Suprapubic skin (tissue), 4 donors: ENCODE measurements at regions not wholly inside any gene's neighbourhood (a gene's known extent, or its start where the extent isn't known, plus 50 kb on each side); places are given as distances from the start of the nearest gene placed in this dataset.

Experiments
- DNase-seq, 2 donors: peaks; one replicate each; pipeline ENCODE4 v3.0.0-alpha.2; 2019; ENCODE audit warnings: low spot score in 2 of 2
- H3K27ac ChIP-seq: fragments of 200-600 bp; sonication (generic); one replicate; pipeline ENCODE4 v1.5.1; 2019
- H3K27me3 ChIP-seq: fragments of 200-600 bp; sonication (generic); one replicate; pipeline ENCODE4 v1.5.1; 2019
- H3K36me3 ChIP-seq: fragments of 200-600 bp; sonication (generic); one replicate; pipeline ENCODE4 v1.5.1; 2019
- H3K4me1 ChIP-seq: fragments of 200-600 bp; sonication (generic); one replicate; pipeline ENCODE4 v1.5.1; 2019
- H3K4me3 ChIP-seq: fragments of 200-600 bp; sonication (generic); one replicate; pipeline ENCODE4 v1.5.1; 2019; ENCODE audit warnings: mild to moderate bottlenecking
- H3K9me3 ChIP-seq: fragments of 200-600 bp; sonication (generic); one replicate; pipeline ENCODE4 v1.5.1; 2019
- CTCF ChIP-seq, 2 donors: fragments of 200-600 bp in 1 of 2; fragments of 450-650 bp in 1 of 2; sonication (generic) in 1 of 2; IDR thresholded peaks; one replicate each; pipeline ENCODE4 v1.5.1; 2016 to 2019; ENCODE audit warnings: antibody characterized with exemption in 2 of 2, mild to moderate bottlenecking in 1 of 2, moderate library complexity in 1 of 2
- EP300 ChIP-seq: sonication (generic); formaldehyde crosslinking; IDR thresholded peaks from one replicate; pipeline ENCODE4 v1.6.1; 2017; ENCODE audit warnings: antibody characterized with exemption
- POLR2A ChIP-seq, 2 donors: fragments of 450-650 bp; IDR thresholded peaks; one replicate each; pipeline ENCODE4 v1.6.1; 2017; ENCODE audit warnings: antibody characterized with exemption in 2 of 2, mild to moderate bottlenecking in 2 of 2, moderate library complexity in 2 of 2
- POLR2AphosphoS5 ChIP-seq, 3 donors: sonication (generic); formaldehyde crosslinking; IDR thresholded peaks; one replicate each; pipeline ENCODE4 v1.6.1; 2017; ENCODE audit warnings: antibody characterized with exemption in 3 of 3
- WGBS: methylation state at CpG from one replicate; pipeline ENCODE4 v1.1.5; 2018; 5-methylcytosine and 5-hydroxymethylcytosine counted together

- no peaks in the 10 kb centered on the region for H3K4me1 ChIP-seq
- H3K36me3 ChIP-seq = no peaks in the 10 kb centered on the region
- H3K27ac ChIP-seq = no peak overlapping the region
- no peak for TF ChIP-seq EP300
- TF ChIP-seq CTCF (IDR thresholded peaks at IDR 0.05) = no peak
- no peak for TF ChIP-seq POLR2AphosphoS5 (IDR thresholded peaks at IDR 0.05)
- TF ChIP-seq POLR2A (IDR thresholded peaks at IDR 0.05) = no peak
- no peaks in the 10 kb centered on the region for H3K9me3 ChIP-seq
- no peak overlapping the region for H3K4me3 ChIP-seq
- WGBS = 78% methylated on average over 22 of the region's 28 CpGs
- H3K27me3 ChIP-seq = peaks cover 40% of the 10 kb centered on the region
- DNase-seq = no peak
Observed at GRCh38 chr1:5479876-5480646, 512.2 kb downstream of the NPHP4 start.

GRCh38 chr1:5478961-5479360 is 513.3 kb downstream of the NPHP4 start:
- WGBS = 73% methylated on average over 9 of the region's 9 CpGs
- DNase-seq = no peak
- TF ChIP-seq POLR2AphosphoS5 (IDR thresholded peaks at IDR 0.05) (no peak), CTCF (IDR thresholded peaks at IDR 0.05) (no peak), POLR2A (IDR thresholded peaks at IDR 0.05) (no peak), EP300 (no peak)
- no peak overlapping the region for H3K4me3 ChIP-seq
- no peaks in the 10 kb centered on the region for H3K9me3 ChIP-seq
- H3K27me3 ChIP-seq = peaks cover 30% of the 10 kb centered on the region
- no peaks in the 10 kb centered on the region for H3K4me1 ChIP-seq
- H3K27ac ChIP-seq = no peak overlapping the region
- H3K36me3 ChIP-seq = no peaks in the 10 kb centered on the region

GRCh38 chr1:5478156-5478695 is 514.0 kb downstream of the NPHP4 start:
- no peaks in the 10 kb centered on the region for H3K36me3 ChIP-seq
- no peak overlapping the region for H3K4me3 ChIP-seq
- no peak overlapping the region for H3K27ac ChIP-seq
- no peaks in the 10 kb centered on the region for H3K9me3 ChIP-seq
- no peak for DNase-seq
- H3K4me1 ChIP-seq = no peaks in the 10 kb centered on the region
- peaks cover 26% of the 10 kb centered on the region for H3K27me3 ChIP-seq
- 74% methylated on average over 6 of the region's 6 CpGs for WGBS
- no peak for TF ChIP-seq CTCF (IDR thresholded peaks at IDR 0.05)
- no peak for TF ChIP-seq EP300
- TF ChIP-seq POLR2AphosphoS5 (IDR thresholded peaks at IDR 0.05) = no peak
- TF ChIP-seq POLR2A (IDR thresholded peaks at IDR 0.05) = no peak

- TF ChIP-seq POLR2A (IDR thresholded peaks at IDR 0.05) (no peak), POLR2AphosphoS5 (IDR thresholded peaks at IDR 0.05) (no peak), CTCF (IDR thresholded peaks at IDR 0.05) (no peak), EP300 (no peak)
- H3K27ac ChIP-seq = no peak overlapping the region
Observed at GRCh38 chr1:5477716-5478115, 514.5 kb downstream of the NPHP4 start.

GRCh38 chr1:5475572-5475971 is 516.7 kb downstream of the NPHP4 start:
- no peak overlapping the region for H3K4me3 ChIP-seq
- H3K4me1 ChIP-seq = no peaks in the 10 kb centered on the region
- H3K36me3 ChIP-seq = no peaks in the 10 kb centered on the region
- DNase-seq = no peak
- 60% methylated on average over 5 of the region's 5 CpGs for WGBS
- no peak for TF ChIP-seq POLR2AphosphoS5 (IDR thresholded peaks at IDR 0.05)
- TF ChIP-seq POLR2A (IDR thresholded peaks at IDR 0.05) = no peak
- TF ChIP-seq CTCF (IDR thresholded peaks at IDR 0.05) = no peak
- no peak for TF ChIP-seq EP300
- H3K27me3 ChIP-seq = peaks cover 13% of the 10 kb centered on the region
- no peaks in the 10 kb centered on the region for H3K9me3 ChIP-seq
- no peak overlapping the region for H3K27ac ChIP-seq

More at GRCh38 chr1:5477716-5478115, 514.5 kb downstream of the NPHP4 start:
- Histone ChIP-seq H3K4me3 (no peak overlapping the region), H3K9me3 (no peaks in the 10 kb centered on the region), H3K27me3 (peaks cover 26% of the 10 kb centered on the region), H3K36me3 (no peaks in the 10 kb centered on the region), H3K4me1 (no peaks in the 10 kb centered on the region)
- no peak for DNase-seq
- 63% methylated on average over 11 of the region's 11 CpGs for WGBS
